Parathyroid adenoma (tissue), 2 donors: ENCODE measurements at regions not wholly inside any gene's neighbourhood (a gene's known extent, or its start where the extent isn't known, plus 50 kb on each side); places are given as distances from the start of the nearest gene placed in this dataset.
"Not testable (repeated sequence)": the region's sequence is repeated elsewhere in the genome, so short reads cannot be mapped to it uniquely, and the experiment has no call there.

Experiments used
- H2AFZ ChIP-seq: fragments of 300-600 bp; sonication (generic); one replicate; pipeline ENCODE4 v1.7.0; 2017; ENCODE audit warnings: antibody characterized with exemption, mild to moderate bottlenecking
- H3K27ac ChIP-seq: fragments of 300-600 bp; sonication (generic); one replicate; pipeline ENCODE4 v1.7.0; 2017
- H3K27me3 ChIP-seq: fragments of 300-600 bp; sonication (generic); one replicate; pipeline ENCODE4 v1.7.0; 2017; ENCODE audit warnings: low read length; ENCODE audit not compliant: control insufficient read depth, insufficient read depth
- H3K36me3 ChIP-seq: fragments of 300-600 bp; sonication (generic); one replicate; pipeline ENCODE4 v1.7.0; 2017; ENCODE audit warnings: low read length; ENCODE audit not compliant: control insufficient read depth, insufficient read depth
- H3K4me1 ChIP-seq: fragments of 300-600 bp; sonication (generic); one replicate; pipeline ENCODE4 v1.7.0; 2017; ENCODE audit warnings: control low read depth
- H3K4me2 ChIP-seq: fragments of 300-600 bp; sonication (generic); one replicate; pipeline ENCODE4 v1.7.0; 2017; ENCODE audit warnings: low read length
- H3K4me3 ChIP-seq: fragments of 300-600 bp; sonication (generic); one replicate; pipeline ENCODE4 v1.7.0; 2017; ENCODE audit warnings: low read depth, low read length
- H3K79me2 ChIP-seq: fragments of 300-600 bp; sonication (generic); one replicate; pipeline ENCODE4 v1.7.0; 2017; ENCODE audit warnings: control low read depth
- H3K9ac ChIP-seq: fragments of 300-600 bp; sonication (generic); one replicate; pipeline ENCODE4 v1.7.0; 2017; ENCODE audit warnings: mild to moderate bottlenecking
- H3K9me3 ChIP-seq: fragments of 300-600 bp; sonication (generic); one replicate; pipeline ENCODE4 v1.7.0; 2017; ENCODE audit warnings: low read length; ENCODE audit not compliant: control insufficient read depth
- TF ChIP-seq, protein P1 (sequence below): fragments of 300-600 bp; sonication (generic); IDR thresholded peaks from one replicate; pipeline ENCODE4 v1.7.0; 2017; ENCODE audit warnings: antibody characterized with exemption, mild to moderate bottlenecking
- donor health status: primary hyperparathyroidism.

DNA sequence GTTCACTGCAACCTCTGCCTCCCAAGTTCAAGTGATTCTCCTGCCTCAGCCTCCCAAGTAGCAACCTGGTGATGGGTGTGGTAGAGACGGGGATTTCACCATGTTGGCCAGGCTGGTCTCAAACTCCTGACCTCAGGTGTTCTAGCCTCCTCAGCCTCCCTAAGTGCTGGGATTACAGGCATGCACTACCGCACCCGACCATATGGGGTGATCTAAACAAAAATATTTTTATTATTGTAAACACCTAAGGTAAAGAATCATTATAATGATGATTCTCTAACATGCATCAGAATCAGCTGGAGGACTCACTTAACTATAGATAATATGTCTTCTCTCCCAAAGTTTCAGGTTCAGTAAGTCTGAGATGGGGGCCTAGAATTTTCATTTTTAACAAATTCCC lies 96.2 kb upstream of the ALG10 start:
- H3K36me3 ChIP-seq = no peaks in the 10 kb centered on the region
- no peaks in the 10 kb centered on the region for H3K4me1 ChIP-seq
- no peak overlapping the region for H3K27ac ChIP-seq
- no peak overlapping the region for H2AFZ ChIP-seq
- TF ChIP-seq, protein P1, sequence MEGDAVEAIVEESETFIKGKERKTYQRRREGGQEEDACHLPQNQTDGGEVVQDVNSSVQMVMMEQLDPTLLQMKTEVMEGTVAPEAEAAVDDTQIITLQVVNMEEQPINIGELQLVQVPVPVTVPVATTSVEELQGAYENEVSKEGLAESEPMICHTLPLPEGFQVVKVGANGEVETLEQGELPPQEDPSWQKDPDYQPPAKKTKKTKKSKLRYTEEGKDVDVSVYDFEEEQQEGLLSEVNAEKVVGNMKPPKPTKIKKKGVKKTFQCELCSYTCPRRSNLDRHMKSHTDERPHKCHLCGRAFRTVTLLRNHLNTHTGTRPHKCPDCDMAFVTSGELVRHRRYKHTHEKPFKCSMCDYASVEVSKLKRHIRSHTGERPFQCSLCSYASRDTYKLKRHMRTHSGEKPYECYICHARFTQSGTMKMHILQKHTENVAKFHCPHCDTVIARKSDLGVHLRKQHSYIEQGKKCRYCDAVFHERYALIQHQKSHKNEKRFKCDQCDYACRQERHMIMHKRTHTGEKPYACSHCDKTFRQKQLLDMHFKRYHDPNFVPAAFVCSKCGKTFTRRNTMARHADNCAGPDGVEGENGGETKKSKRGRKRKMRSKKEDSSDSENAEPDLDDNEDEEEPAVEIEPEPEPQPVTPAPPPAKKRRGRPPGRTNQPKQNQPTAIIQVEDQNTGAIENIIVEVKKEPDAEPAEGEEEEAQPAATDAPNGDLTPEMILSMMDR = no peak
- no peak overlapping the region for H3K4me3 ChIP-seq
- no peaks in the 10 kb centered on the region for H3K79me2 ChIP-seq
- no peak overlapping the region for H3K9ac ChIP-seq
- H3K27me3 ChIP-seq = no peaks in the 10 kb centered on the region
- H3K9me3 ChIP-seq = no peaks in the 10 kb centered on the region
- no peak overlapping the region for H3K4me2 ChIP-seq

DNA sequence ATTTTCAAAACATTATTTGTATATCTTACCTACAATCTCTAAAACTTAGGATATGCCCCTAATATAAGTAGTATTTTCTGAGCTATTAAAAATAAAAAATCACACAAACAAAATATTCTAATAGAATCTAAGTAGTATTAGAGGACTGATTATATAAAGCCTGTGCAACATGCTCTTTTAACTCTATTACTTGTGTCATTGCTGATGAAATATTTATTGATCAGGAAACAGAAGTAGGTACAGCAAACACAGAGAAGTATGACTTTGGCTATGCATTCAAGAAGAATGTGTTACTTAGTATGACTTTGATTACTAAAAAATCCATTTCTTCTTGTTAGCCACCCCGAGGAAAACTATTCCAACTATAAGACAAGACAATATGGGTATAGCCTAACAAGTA lies 84.6 kb upstream of the ALG10 start:
- H3K27ac ChIP-seq, H2AFZ ChIP-seq: not testable (repeated sequence)

DNA sequence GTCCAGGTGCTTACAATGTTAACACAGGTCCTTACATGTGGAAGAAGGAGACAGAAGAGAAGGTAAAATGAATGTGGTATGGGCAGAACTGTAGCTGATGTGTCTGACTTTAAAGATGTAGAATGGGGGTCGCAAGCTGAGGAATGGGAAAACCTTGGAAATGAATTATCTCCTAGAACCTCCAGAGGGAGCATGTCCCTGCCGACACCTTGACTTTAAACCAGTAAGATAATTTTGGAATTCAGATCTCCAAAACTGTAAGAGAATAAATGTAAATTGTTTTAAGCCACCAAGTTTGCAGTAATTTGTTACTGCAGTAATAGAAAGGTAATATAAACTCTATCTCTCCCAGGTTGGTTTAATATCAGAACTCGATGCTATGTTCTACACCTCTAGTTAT lies 80.1 kb upstream of the ALG10 start:
- Histone ChIP-seq H3K79me2 (no peaks in the 10 kb centered on the region), H3K4me2 (no peak overlapping the region), H3K4me1 (no peaks in the 10 kb centered on the region), H2AFZ (no peak overlapping the region), H3K27ac (no peak overlapping the region), H3K36me3 (no peaks in the 10 kb centered on the region), H3K9me3 (no peaks in the 10 kb centered on the region), H3K9ac (no peak overlapping the region), H3K27me3 (no peaks in the 10 kb centered on the region), H3K4me3 (no peak overlapping the region)
- TF ChIP-seq, protein P1 = no peak

More for the DNA sequence above, 84.6 kb upstream of the ALG10 start:
- not testable (repeated sequence) for H3K4me1 ChIP-seq, H3K9me3 ChIP-seq, H3K27me3 ChIP-seq, H3K36me3 ChIP-seq, H3K4me3 ChIP-seq, H3K4me2 ChIP-seq, H3K79me2 ChIP-seq, H3K9ac ChIP-seq

DNA sequence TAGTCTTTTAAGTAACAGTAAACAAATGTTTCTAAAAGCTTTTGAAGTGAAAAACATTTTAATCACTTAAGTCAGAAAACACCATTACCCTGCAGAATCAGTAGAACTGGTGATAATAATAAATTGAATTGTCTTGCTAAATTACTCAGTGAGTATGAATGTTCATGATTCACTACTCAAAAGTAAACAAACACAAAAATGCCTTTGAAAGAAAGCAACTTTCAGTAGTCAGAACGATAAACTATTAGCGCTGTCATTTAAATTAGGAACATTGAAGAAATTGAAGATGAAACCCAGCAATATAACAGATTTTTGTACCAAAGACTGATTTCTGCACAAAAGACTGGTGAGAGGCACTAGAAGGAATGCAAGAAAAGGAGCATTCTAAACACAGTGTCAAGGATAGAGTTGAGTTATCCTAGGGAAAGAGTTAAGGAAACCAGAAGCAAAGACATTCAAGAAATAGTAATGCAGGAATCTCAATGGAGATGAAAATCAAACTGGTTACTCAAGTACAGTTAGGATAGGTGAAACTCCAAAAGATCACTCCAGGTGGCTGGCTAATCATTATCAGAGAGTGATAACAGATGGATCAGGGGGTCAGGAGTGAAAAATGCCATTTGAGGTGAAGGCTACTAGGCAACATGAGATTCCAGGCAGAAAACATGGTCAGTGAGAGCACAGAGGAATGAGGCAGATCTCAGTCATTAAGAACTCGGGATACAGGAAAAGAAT lies 77.4 kb upstream of the ALG10 start:
- Histone ChIP-seq H3K36me3 (no peaks in the 10 kb centered on the region), H3K27me3 (no peaks in the 10 kb centered on the region), H3K4me2 (no peak overlapping the region), H3K79me2 (no peaks in the 10 kb centered on the region), H3K4me3 (no peak overlapping the region), H3K27ac (no peak overlapping the region), H3K9ac (no peak overlapping the region), H3K4me1 (no peaks in the 10 kb centered on the region), H3K9me3 (no peaks in the 10 kb centered on the region), H2AFZ (no peak overlapping the region)
- TF ChIP-seq, protein P1 = no peak

DNA sequence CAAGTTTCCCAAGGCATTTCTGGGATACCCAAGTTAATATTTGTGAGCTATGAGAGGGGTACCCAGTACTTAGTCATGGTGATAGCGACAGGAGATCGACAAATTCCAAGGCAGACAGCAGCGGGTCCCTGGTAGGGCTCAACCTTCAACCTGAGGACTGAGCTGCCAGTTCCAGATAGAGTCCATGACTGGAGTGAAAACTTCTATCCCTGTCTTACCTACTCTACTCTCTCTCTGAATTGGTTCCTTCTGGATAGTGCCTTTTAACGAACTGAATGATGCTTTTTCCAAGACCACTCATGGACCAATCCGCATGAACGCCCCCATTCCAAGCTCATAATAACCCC lies 76.9 kb upstream of the ALG10 start:
- Histone ChIP-seq H3K4me3 (no peak overlapping the region), H3K79me2 (no peaks in the 10 kb centered on the region), H3K27ac (no peak overlapping the region), H3K9ac (no peak overlapping the region), H3K27me3 (no peaks in the 10 kb centered on the region), H3K4me2 (no peak overlapping the region), H3K36me3 (no peaks in the 10 kb centered on the region), H3K9me3 (no peaks in the 10 kb centered on the region), H3K4me1 (no peaks in the 10 kb centered on the region), H2AFZ (no peak overlapping the region)
- TF ChIP-seq, protein P1 = no peak

DNA sequence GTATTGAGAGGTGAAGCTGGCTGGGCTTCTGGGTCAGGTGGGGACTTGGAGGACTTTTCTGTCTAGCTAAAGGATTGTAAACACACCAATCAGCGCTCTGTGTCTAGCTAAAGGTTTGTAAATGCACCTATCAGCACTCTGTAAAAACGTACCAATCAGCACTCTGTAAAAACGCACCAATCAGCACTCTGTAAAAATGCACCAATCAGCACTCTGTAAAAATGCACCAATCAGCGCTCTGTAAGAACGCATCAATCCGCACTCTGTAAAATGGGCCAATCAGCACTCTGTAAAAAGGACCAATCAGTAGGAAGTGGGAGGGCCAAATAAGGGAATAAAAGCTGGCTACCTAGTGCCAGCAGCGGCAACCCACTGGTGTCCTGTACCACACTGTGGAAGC lies 56.1 kb upstream of the ALG10 start:
- H3K27me3 ChIP-seq, H3K79me2 ChIP-seq, H3K27ac ChIP-seq, H2AFZ ChIP-seq, H3K4me2 ChIP-seq, H3K4me1 ChIP-seq, H3K9ac ChIP-seq, H3K36me3 ChIP-seq, H3K4me3 ChIP-seq, H3K9me3 ChIP-seq: not testable (repeated sequence)
